HCT116 (cell line): ENCODE measurements at regions not wholly inside any gene's neighbourhood (a gene's known extent, or its start where the extent isn't known, plus 50 kb on each side); places are given as distances from the start of the nearest gene placed in this dataset.

Experiments used
- ATAC-seq: fragments of 200-7000 bp; cut with Tn5 transposase; 2 replicates; pipeline ENCODE4 v1.9.1; 2020; ENCODE audit warnings: mild to moderate bottlenecking, moderate library complexity
- BruUV-seq: library from RNA; stranded (reverse); fragments of 400-500 nt; replicated peaks from 2 replicates; lab custom pipeline; 2021; lab: Mats Ljungman, UMichigan
- CTCF ChIA-PET: fragments of 300-600 bp; sonication (Branson Sonifier 250); formaldehyde crosslinking; loops from one replicate; lab custom pipeline; 2021; ENCODE audit warnings: antibody characterized with exemption; lab: Charles Lee
- POLR2A ChIA-PET: fragments of 300-600, 350-600 bp; sonication (Branson Sonifier 250); formaldehyde crosslinking; loops from one replicate; lab custom pipeline; 2021; ENCODE audit warnings: antibody characterized with exemption; lab: Charles Lee
- RAD21 ChIA-PET, 2 experiments: fragments of 300-600 bp; sonication (Branson Sonifier 250); formaldehyde crosslinking; loops; one replicate each; lab custom pipeline; 2023; ENCODE audit warnings: low total read pairs in 2 of 2; ENCODE audit not compliant: uncharacterized antibody in 2 of 2, unreplicated experiment in 2 of 2, low non-redundant PET in 1 of 2; lab: Charles Lee
- DNase-seq: peaks from one replicate; pipeline ENCODE4 v3.0.0-alpha.2; 2010; ENCODE audit warnings: low read depth, low spot score
- H2AFZ ChIP-seq: fragments of 200-600 bp; shearing (Covaris generic), sonication (generic); 2 replicates; pipeline ENCODE4 v1.6.1; 2017; ENCODE audit warnings: low read depth, mixed run types, mixed read lengths, antibody characterized with exemption, low read length; ENCODE audit not compliant: poor library complexity, severe bottlenecking
- H3K27ac ChIP-seq: 2 replicates; pipeline ENCODE4 v1.5.1; 2012; ENCODE audit warnings: low read depth, low read length
- H3K27me3 ChIP-seq: fragments of 200-600 bp; sonication (generic); 2 replicates; pipeline ENCODE4 v1.6.1; 2016; ENCODE audit warnings: mixed run types, low read length, mixed read lengths; ENCODE audit not compliant: insufficient read depth
- H3K36me3 ChIP-seq, 2 experiments: fragments of 200-500 bp in 1 of 2; fragments of 200-600 bp in 1 of 2; sonication (Bioruptor generic) in 1 of 2; sonication (generic) in 1 of 2; 2 replicates each; pipeline versions ENCODE4 v1.5.1 to v1.6.1; 2014 to 2016; ENCODE audit warnings: low read length in 2 of 2, inconsistent platforms in 1 of 2, mixed read lengths in 1 of 2, mixed run types in 1 of 2; ENCODE audit not compliant: insufficient read depth in 2 of 2, control insufficient read depth in 1 of 2
- H3K4me1 ChIP-seq, 2 experiments: fragments of 200-600 bp in 1 of 2; sonication (generic) in 1 of 2; 2 replicates each; pipeline versions ENCODE4 v1.5.1 to v1.6.1; 2012 to 2017; ENCODE audit warnings: low read length in 2 of 2, inconsistent platforms in 1 of 2, mild to moderate bottlenecking in 1 of 2, mixed read lengths in 1 of 2, mixed run types in 1 of 2, moderate library complexity in 1 of 2; ENCODE audit not compliant: insufficient read depth in 2 of 2, control insufficient read depth in 1 of 2
- H3K4me2 ChIP-seq: fragments of 200-600 bp; sonication (generic); 2 replicates; pipeline ENCODE4 v1.6.1; 2017; ENCODE audit warnings: mixed run types, low read length, mixed read lengths
- H3K4me3 ChIP-seq, 2 experiments: fragments of 200-600 bp in 1 of 2; sonication (generic) in 1 of 2; replicated peaks in 1 of 2; 2 replicates each; pipeline ENCODE4 v1.5.1; 2011 to 2016; ENCODE audit warnings: low read length in 2 of 2, control low read depth in 1 of 2, low read depth in 1 of 2, mild to moderate bottlenecking in 1 of 2, mixed read lengths in 1 of 2, mixed run types in 1 of 2
- H3K79me2 ChIP-seq: fragments of 200-600 bp; sonication (generic); 2 replicates; pipeline ENCODE4 v1.6.1; 2017; ENCODE audit warnings: mild to moderate bottlenecking, mixed run types, low read length, moderate library complexity, mixed read lengths; ENCODE audit not compliant: insufficient read depth
- H3K9ac ChIP-seq: fragments of 200-600 bp; sonication (generic); 2 replicates; pipeline ENCODE4 v1.6.1; 2016; ENCODE audit warnings: low read length, mixed read lengths
- H3K9me2 ChIP-seq: fragments of 200-600 bp; sonication (generic), shearing (Covaris generic); 2 replicates; pipeline ENCODE4 v1.6.1; 2017; ENCODE audit warnings: mixed run types, mild to moderate bottlenecking, moderate library complexity; ENCODE audit not compliant: insufficient read depth
- H3K9me3 ChIP-seq, 2 experiments: fragments of 200-500 bp in 1 of 2; fragments of 200-600 bp in 1 of 2; sonication (Bioruptor generic) in 1 of 2; sonication (generic) in 1 of 2; 2 replicates each; pipeline ENCODE4 v1.6.1; 2014 to 2017; ENCODE audit warnings: low read length in 2 of 2, mixed read lengths in 2 of 2, inconsistent platforms in 1 of 2, low read depth in 1 of 2, mild to moderate bottlenecking in 1 of 2, mixed run types in 1 of 2, moderate library complexity in 1 of 2; ENCODE audit not compliant: control insufficient read depth in 1 of 2, insufficient read depth in 1 of 2
- H4K20me1 ChIP-seq: fragments of 200-600 bp; sonication (generic), shearing (Covaris generic); 2 replicates; pipeline ENCODE4 v1.6.1; 2017; ENCODE audit warnings: mixed run types, mild to moderate bottlenecking, moderate library complexity; ENCODE audit not compliant: insufficient read depth
- CBX3 ChIP-seq: IDR thresholded peaks from 2 replicates; pipeline ENCODE4 v1.6.1; 2012; ENCODE audit warnings: low read depth
- CEBPB ChIP-seq: IDR thresholded peaks from 2 replicates; pipeline ENCODE4 v1.6.1; 2012; ENCODE audit warnings: low read depth
- CTCF ChIP-seq, 3 experiments: fragments of 200-600 bp in 1 of 3; sonication (generic) in 1 of 3; IDR thresholded peaks in 2 of 3; conservative IDR thresholded peaks in 1 of 3; 2 replicates each; pipeline ENCODE4 v1.5.1; 2012 to 2017; ENCODE audit warnings: low read depth in 2 of 3, low read length in 2 of 3, antibody characterized with exemption in 1 of 3, borderline replicate concordance in 1 of 3, control low read depth in 1 of 3, mild to moderate bottlenecking in 1 of 3, mixed read lengths in 1 of 3, mixed run types in 1 of 3, moderate library complexity in 1 of 3; ENCODE audit not compliant: insufficient read depth in 1 of 3
- EGR1 ChIP-seq: IDR thresholded peaks from 2 replicates; pipeline ENCODE4 v1.6.1; 2012; ENCODE audit warnings: low read depth
- ELF1 ChIP-seq: IDR thresholded peaks from 2 replicates; pipeline ENCODE4 v1.6.1; 2012; ENCODE audit warnings: low read depth, borderline replicate concordance
- EZH2phosphoT487 ChIP-seq: fragments of 200-600 bp; IDR thresholded peaks from 2 replicates; pipeline ENCODE4 v1.6.1; 2018; ENCODE audit warnings: antibody characterized with exemption, borderline replicate concordance
- FOSL1 ChIP-seq: IDR thresholded peaks from 2 replicates; pipeline ENCODE4 v1.6.1; 2012; ENCODE audit warnings: low read depth
- JUND ChIP-seq: IDR thresholded peaks from 2 replicates; pipeline ENCODE4 v1.6.1; 2012
- MAX ChIP-seq: IDR thresholded peaks from 2 replicates; pipeline ENCODE4 v1.6.1; 2012
- RAD21 ChIP-seq: IDR thresholded peaks from 2 replicates; pipeline ENCODE4 v1.6.1; 2012; ENCODE audit warnings: low read depth, mild to moderate bottlenecking
- SIN3A ChIP-seq: IDR thresholded peaks from 2 replicates; pipeline ENCODE4 v1.6.1; 2012; ENCODE audit warnings: low read depth
- SP1 ChIP-seq: IDR thresholded peaks from 2 replicates; pipeline ENCODE4 v1.6.1; 2012; ENCODE audit warnings: low read depth
- YY1 ChIP-seq: IDR thresholded peaks from 2 replicates; pipeline ENCODE4 v1.6.1; 2011; ENCODE audit warnings: low read length, low read depth, moderate library complexity, mild to moderate bottlenecking; ENCODE audit not compliant: insufficient replicate concordance; ENCODE audit errors: extremely low read depth
- intact Hi-C: fragments of 100-400 bp; cut with micrococcal nuclease; formaldehyde crosslinking; loops from 2 replicates; pipeline ENCODE4 v1.10.0; 2022

DNA sequence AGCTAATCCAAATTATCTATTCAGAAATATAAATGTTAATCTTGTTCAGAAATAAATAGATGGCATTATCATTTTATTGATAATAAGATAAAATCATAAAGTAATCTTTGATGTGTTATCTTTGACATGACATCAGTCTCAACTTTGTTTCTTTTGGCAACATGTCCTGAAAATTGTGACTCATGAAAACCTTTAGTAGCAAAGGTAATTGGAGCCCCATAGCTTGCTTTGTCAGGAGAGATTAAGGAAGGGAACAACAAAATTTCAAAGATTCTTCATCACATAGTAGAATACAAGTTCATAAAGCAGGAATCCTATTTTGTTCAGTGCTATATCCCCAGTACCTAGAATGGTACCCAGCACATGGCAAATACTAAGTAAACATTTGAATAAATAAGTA, 165.4 kb downstream of the KCNE4 start:
- no peak for DNase-seq
- Histone ChIP-seq H3K4me3 (no peak overlapping the region), H3K4me2 (no peak overlapping the region), H2AFZ (no peak overlapping the region), H3K9ac (no peak overlapping the region), H3K9me3 (no peaks in the 10 kb centered on the region), H3K4me1 (peaks cover 4% of the 10 kb centered on the region in 2 experiments; a peak in 1 of 4 replicates), H3K27ac (no peak overlapping the region), H3K9me2 (no peaks in the 10 kb centered on the region), H4K20me1 (no peaks in the 10 kb centered on the region), H3K36me3 (no peaks in the 10 kb centered on the region), H3K79me2 (no peaks in the 10 kb centered on the region), H3K27me3 (no peaks in the 10 kb centered on the region)
- no peak for ATAC-seq
- BruUV-seq = no TSS peak
- TF ChIP-seq SP1 (no peak), JUND (peak; percentile 26; the same call in 1 of the 2 replicates)
- ChIA-PET RAD21 (no interaction called here), POLR2A (no interaction called here), CTCF (no interaction called here)
- intact Hi-C loops = no loop called here

GRCh38 chr2:223218587-223219178, 166.7 kb downstream of the KCNE4 start:
- ChIA-PET RAD21 (no interaction called here), CTCF (no interaction called here), POLR2A (no interaction called here)
- Histone ChIP-seq H4K20me1 (no peaks in the 10 kb centered on the region), H3K9ac (no peak overlapping the region), H3K36me3 (no peaks in the 10 kb centered on the region), H3K4me3 (no peak overlapping the region), H3K4me1 (peaks cover 4% of the 10 kb centered on the region in 2 experiments; a peak in 1 of 4 replicates), H3K27me3 (no peaks in the 10 kb centered on the region), H3K4me2 (no peak overlapping the region), H3K27ac (no peak overlapping the region), H3K79me2 (no peaks in the 10 kb centered on the region), H3K9me3 (no peaks in the 10 kb centered on the region), H2AFZ (no peak overlapping the region), H3K9me2 (no peaks in the 10 kb centered on the region)
- TF ChIP-seq MAX = no peak
- TF ChIP-seq EZH2phosphoT487 = no peak
- no peak for TF ChIP-seq ELF1
- TF ChIP-seq CBX3 = no peak
- no peak for TF ChIP-seq JUND
- TF ChIP-seq SP1 = no peak
- no peak for TF ChIP-seq SIN3A
- TF ChIP-seq YY1 = no peak
- TF ChIP-seq CEBPB = no peak
- no peak for TF ChIP-seq CTCF (IDR thresholded peaks at IDR 0.05 in 2 of 3, conservative IDR thresholded peaks at IDR 0.05 in 1 of 3; ENCODE audit: borderline replicate concordance in 1 of 3, insufficient read depth in 1 of 3, low read depth in 2 of 3, low read length in 2 of 3)
- no peak for TF ChIP-seq FOSL1
- TF ChIP-seq RAD21 = no peak
- TF ChIP-seq EGR1 = no peak
- BruUV-seq = no TSS peak
- DNase-seq (no peak), ATAC-seq (no peak)
- intact Hi-C loops = no loop called here
